ENCODE measurements at regions not wholly inside any gene's neighbourhood (a gene's known extent, or its start where the extent isn't known, plus 50 kb on each side); places are given as distances from the start of the nearest gene placed in this dataset.

GRCh38 chr1:177708406-177708805 lies 261.5 kb downstream of the SEC16B start:
- TF ChIP-seq POLR2AphosphoS5 (IDR thresholded peaks at IDR 0.05; ENCODE audit: borderline replicate concordance, low read depth, low read length), result no peak
- no peak for TF ChIP-seq EZH2 (IDR thresholded peaks at IDR 0.05)
- no peak for TF ChIP-seq FOXP2 (optimal IDR thresholded peaks at IDR 0.05; ENCODE audit: control extremely low read depth, extremely low read length, insufficient read depth)

Measured in SK-N-MC (cell line).